OCI-LY1 (cell line): ENCODE measurements at regions not wholly inside any gene's neighbourhood (a gene's known extent, or its start where the extent isn't known, plus 50 kb on each side); places are given as distances from the start of the nearest gene placed in this dataset.

ENCODE experiments used
- CTCF ChIP-seq: fragments of 200-600 bp; sonication (generic), shearing (Covaris generic); IDR thresholded peaks from 2 replicates; pipeline ENCODE4 v1.5.1; 2017; ENCODE audit warnings: mild to moderate bottlenecking, antibody characterized with exemption, low read length, moderate library complexity, mixed read lengths
- EZH2 ChIP-seq: fragments of 200-600 bp; sonication (generic), shearing (Covaris generic); IDR thresholded peaks from 2 replicates; pipeline ENCODE4 v1.8.0; 2017; ENCODE audit warnings: borderline replicate concordance, mixed run types, mild to moderate bottlenecking, antibody characterized with exemption, low read length, moderate library complexity, mixed read lengths

DNA sequence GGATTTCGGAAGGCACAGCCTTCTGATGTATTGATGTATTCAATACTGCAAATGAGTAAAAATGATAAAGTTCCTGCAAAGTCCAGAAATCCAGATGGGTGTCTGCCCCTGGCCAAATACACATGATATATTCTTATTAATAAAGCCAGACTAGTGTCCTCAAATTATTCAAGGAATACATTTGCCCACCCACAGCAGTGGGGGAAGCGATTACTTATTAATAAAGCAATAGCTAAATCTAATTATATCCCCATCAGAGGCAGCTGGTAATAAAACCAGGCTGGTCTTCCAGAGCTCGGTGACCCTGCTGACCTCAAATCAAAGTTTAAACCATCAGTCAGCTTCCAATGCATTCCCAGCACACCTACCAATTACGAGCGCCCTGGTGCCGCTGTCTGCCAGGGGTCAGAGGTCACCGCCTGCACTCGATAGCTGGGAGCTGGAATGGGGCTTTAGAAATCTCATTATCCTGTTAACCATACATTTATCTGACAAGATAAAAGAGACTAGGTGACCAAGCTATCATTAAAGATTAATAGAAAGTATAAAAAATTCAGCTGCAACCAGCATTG, 330.3 kb downstream of the UACA start:
- TF ChIP-seq CTCF (no peak), EZH2 (no peak)
